SK-N-SH (cell line): ENCODE measurements at regions not wholly inside any gene's neighbourhood (a gene's known extent, or its start where the extent isn't known, plus 50 kb on each side); places are given as distances from the start of the nearest gene placed in this dataset.

Experiments
- CTCF ChIA-PET: fragments of 300-600, 350-600 bp; formaldehyde crosslinking; extraction: SDS; loops from one replicate; lab custom pipeline; 2021; lab: Yijun Ruan, JAX
- POLR2A ChIA-PET: fragments of 350-600 bp; sonication (Branson Sonifier 250); formaldehyde crosslinking; extraction: SDS; loops from one replicate; lab custom pipeline; 2020; ENCODE audit warnings: antibody characterized with exemption, inconsistent platforms; lab: Yijun Ruan, JAX
- DNase-seq: peaks from one replicate; pipeline ENCODE4 v3.0.0; 2012
- H2AFZ ChIP-seq: fragments of 200-600 bp; sonication (generic); 2 replicates; pipeline ENCODE4 v1.8.1; 2016; ENCODE audit warnings: antibody characterized with exemption, mild to moderate bottlenecking, low read depth
- H3F3A ChIP-seq: fragments of 200-600 bp; sonication (generic); replicated peaks from 2 replicates; pipeline ENCODE3; 2016; ENCODE audit warnings: antibody characterized with exemption, mild to moderate bottlenecking; ENCODE audit not compliant: insufficient read depth
- H3K27ac ChIP-seq, 2 experiments: fragments of 200-500 bp in 1 of 2; fragments of 200-600 bp in 1 of 2; sonication (Bioruptor generic) in 1 of 2; sonication (generic), shearing (Covaris generic) in 1 of 2; 2 replicates each; pipeline versions ENCODE4 v1.5.1 to v1.6.1; 2014 to 2016; ENCODE audit warnings: low read depth in 2 of 2, inconsistent platforms in 1 of 2, low read length in 1 of 2, mild to moderate bottlenecking in 1 of 2, mixed read lengths in 1 of 2
- H3K27me3 ChIP-seq: fragments of 200-600 bp; sonication (generic), shearing (Covaris generic); 2 replicates; pipeline ENCODE4 v1.6.1; 2016; ENCODE audit warnings: mixed run types; ENCODE audit not compliant: insufficient read depth
- H3K36me3 ChIP-seq, 2 experiments: fragments of 200-500 bp in 1 of 2; fragments of 200-600 bp in 1 of 2; sonication (Bioruptor generic) in 1 of 2; sonication (generic) in 1 of 2; replicated peaks in 1 of 2; 2 replicates each; pipeline versions ENCODE3 to v1.5.1; 2014 to 2016; ENCODE audit warnings: low read length in 1 of 2, mild to moderate bottlenecking in 1 of 2; ENCODE audit not compliant: insufficient read depth in 2 of 2, control insufficient read depth in 1 of 2
- H3K4me1 ChIP-seq, 2 experiments: fragments of 200-500 bp in 1 of 2; fragments of 200-600 bp in 1 of 2; sonication (Bioruptor generic) in 1 of 2; sonication (generic), shearing (Covaris generic) in 1 of 2; 2 replicates each; pipeline versions ENCODE4 v1.5.1 to v1.6.1; 2014 to 2016; ENCODE audit warnings: low read depth in 1 of 2, low read length in 1 of 2, mixed run types in 1 of 2; ENCODE audit not compliant: insufficient read depth in 2 of 2, control insufficient read depth in 1 of 2
- H3K4me2 ChIP-seq: fragments of 200-600 bp; sonication (generic), shearing (Covaris generic); 2 replicates; pipeline ENCODE4 v1.6.1; 2017; ENCODE audit warnings: mixed run types
- H3K4me3 ChIP-seq, 2 experiments: fragments of 200-500 bp in 1 of 2; fragments of 200-600 bp in 1 of 2; sonication (Bioruptor generic) in 1 of 2; sonication (generic), shearing (Covaris generic) in 1 of 2; 2 replicates each; pipeline versions ENCODE4 v1.5.1 to v1.8.1; 2014 to 2016; ENCODE audit warnings: low read depth in 2 of 2, inconsistent platforms in 1 of 2, low read length in 1 of 2, mild to moderate bottlenecking in 1 of 2, mixed read lengths in 1 of 2, moderate library complexity in 1 of 2
- H3K79me2 ChIP-seq: fragments of 200-600 bp; sonication (generic); 2 replicates; pipeline ENCODE4 v1.8.1; 2017; ENCODE audit warnings: mild to moderate bottlenecking; ENCODE audit not compliant: insufficient read depth
- H3K9ac ChIP-seq: fragments of 200-600 bp; sonication (generic); 2 replicates; pipeline ENCODE4 v1.6.1; 2017; ENCODE audit warnings: mixed run types
- H3K9me2 ChIP-seq: fragments of 200-600 bp; sonication (generic); 2 replicates; pipeline ENCODE4 v1.6.1; 2017; ENCODE audit warnings: mixed run types
- H3K9me3 ChIP-seq: fragments of 200-600 bp; sonication (generic); 2 replicates; pipeline ENCODE4 v1.6.1; 2017; ENCODE audit warnings: mixed run types, mild to moderate bottlenecking, moderate library complexity
- H4K20me1 ChIP-seq: fragments of 200-600 bp; sonication (generic); 2 replicates; pipeline ENCODE4 v1.6.1; 2017; ENCODE audit warnings: mild to moderate bottlenecking, mixed run types; ENCODE audit not compliant: insufficient read depth
- EZH2phosphoT487 ChIP-seq: fragments of 200-600 bp; sonication (generic); IDR thresholded peaks from 2 replicates; pipeline ENCODE4 v1.6.1; 2017; ENCODE audit warnings: low read depth, mixed run types, mild to moderate bottlenecking, antibody characterized with exemption, moderate library complexity, borderline replicate concordance
- FOSL2 ChIP-seq: IDR thresholded peaks from 2 replicates; pipeline ENCODE4 v1.4.0; 2012; ENCODE audit warnings: low read depth, mild to moderate bottlenecking, moderate library complexity, borderline replicate concordance
- FOXJ3 ChIP-seq: sonication (generic); formaldehyde crosslinking; IDR thresholded peaks from 2 replicates; pipeline ENCODE4 v1.5.1; 2020; ENCODE audit warnings: mild to moderate bottlenecking, missing genetic modification reagents
- JUND ChIP-seq: IDR thresholded peaks from 2 replicates; pipeline ENCODE4 v1.4.0; 2012
- MEF2A ChIP-seq: IDR thresholded peaks from 2 replicates; pipeline ENCODE4 v1.4.0; 2012; ENCODE audit warnings: low read depth, borderline replicate concordance
- MXI1 ChIP-seq: IDR thresholded peaks from 2 replicates; pipeline ENCODE4 v1.6.1; 2012; ENCODE audit warnings: mild to moderate bottlenecking, low read depth, low read length, improper control_type of control experiment
- REST ChIP-seq: IDR thresholded peaks from 2 replicates; pipeline ENCODE4 v1.6.1; 2012; ENCODE audit warnings: mild to moderate bottlenecking, low read depth, low read length, moderate library complexity
- SIN3A ChIP-seq: IDR thresholded peaks from 2 replicates; pipeline ENCODE4 v1.6.1; 2012; ENCODE audit warnings: low read depth, mild to moderate bottlenecking, low read length, moderate library complexity, borderline replicate concordance
- TCF12 ChIP-seq: IDR thresholded peaks from 2 replicates; pipeline ENCODE4 v1.4.0; 2012
- YY1 ChIP-seq: IDR thresholded peaks from 2 replicates; pipeline ENCODE4 v1.4.0; 2012; ENCODE audit warnings: low read depth, mild to moderate bottlenecking
- WGBS: methylation state at CpG from one replicate; pipeline ENCODE4 v1.1.6; 2017; ENCODE audit warnings: low lambda C conversion rate; 5-methylcytosine and 5-hydroxymethylcytosine counted together
- TF ChIP-seq, protein P1 (sequence below): fragments of 200-600 bp; sonication (generic); IDR thresholded peaks from 2 replicates; pipeline ENCODE4 v1.6.1; 2017; ENCODE audit warnings: antibody characterized with exemption, mild to moderate bottlenecking, moderate library complexity
- TF ChIP-seq, protein P2 (sequence below): IDR thresholded peaks from 2 replicates; pipeline ENCODE4 v1.4.0; 2012; ENCODE audit warnings: low read depth, borderline replicate concordance

DNA sequence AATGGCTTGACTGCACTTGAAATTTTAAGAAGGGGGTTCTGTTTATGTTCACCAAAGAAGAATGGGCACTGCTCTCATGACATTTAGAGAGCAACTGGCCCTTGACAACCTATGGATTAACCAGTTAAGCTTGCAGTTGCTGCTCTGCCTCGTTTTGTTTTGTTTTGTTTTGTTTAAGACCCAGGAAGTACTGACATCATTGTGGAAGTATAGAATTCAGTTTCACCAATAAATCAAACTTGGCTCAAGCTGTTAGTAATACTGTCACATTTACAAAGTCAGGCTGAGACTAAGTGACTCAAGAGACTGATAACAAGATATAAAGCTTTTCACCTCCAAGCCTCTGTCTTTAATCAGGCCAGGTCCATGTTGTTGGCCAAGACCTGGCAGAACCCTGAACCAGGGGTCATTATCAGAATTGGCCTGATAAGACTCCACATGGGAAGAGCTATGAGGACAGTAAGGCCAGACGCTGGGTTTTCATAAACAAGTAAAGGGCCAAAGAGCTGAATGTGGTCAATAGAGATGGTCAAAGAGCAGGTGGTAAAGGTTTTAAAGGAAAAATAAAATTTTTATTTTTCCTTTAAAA lies 99.4 kb upstream of the VGLL2 start (continued):
- TF ChIP-seq, protein P1, sequence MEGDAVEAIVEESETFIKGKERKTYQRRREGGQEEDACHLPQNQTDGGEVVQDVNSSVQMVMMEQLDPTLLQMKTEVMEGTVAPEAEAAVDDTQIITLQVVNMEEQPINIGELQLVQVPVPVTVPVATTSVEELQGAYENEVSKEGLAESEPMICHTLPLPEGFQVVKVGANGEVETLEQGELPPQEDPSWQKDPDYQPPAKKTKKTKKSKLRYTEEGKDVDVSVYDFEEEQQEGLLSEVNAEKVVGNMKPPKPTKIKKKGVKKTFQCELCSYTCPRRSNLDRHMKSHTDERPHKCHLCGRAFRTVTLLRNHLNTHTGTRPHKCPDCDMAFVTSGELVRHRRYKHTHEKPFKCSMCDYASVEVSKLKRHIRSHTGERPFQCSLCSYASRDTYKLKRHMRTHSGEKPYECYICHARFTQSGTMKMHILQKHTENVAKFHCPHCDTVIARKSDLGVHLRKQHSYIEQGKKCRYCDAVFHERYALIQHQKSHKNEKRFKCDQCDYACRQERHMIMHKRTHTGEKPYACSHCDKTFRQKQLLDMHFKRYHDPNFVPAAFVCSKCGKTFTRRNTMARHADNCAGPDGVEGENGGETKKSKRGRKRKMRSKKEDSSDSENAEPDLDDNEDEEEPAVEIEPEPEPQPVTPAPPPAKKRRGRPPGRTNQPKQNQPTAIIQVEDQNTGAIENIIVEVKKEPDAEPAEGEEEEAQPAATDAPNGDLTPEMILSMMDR = no peak
- no peak for TF ChIP-seq SIN3A
- TF ChIP-seq EZH2phosphoT487 = no peak
- TF ChIP-seq MXI1 = no peak
- TF ChIP-seq JUND = no peak

DNA sequence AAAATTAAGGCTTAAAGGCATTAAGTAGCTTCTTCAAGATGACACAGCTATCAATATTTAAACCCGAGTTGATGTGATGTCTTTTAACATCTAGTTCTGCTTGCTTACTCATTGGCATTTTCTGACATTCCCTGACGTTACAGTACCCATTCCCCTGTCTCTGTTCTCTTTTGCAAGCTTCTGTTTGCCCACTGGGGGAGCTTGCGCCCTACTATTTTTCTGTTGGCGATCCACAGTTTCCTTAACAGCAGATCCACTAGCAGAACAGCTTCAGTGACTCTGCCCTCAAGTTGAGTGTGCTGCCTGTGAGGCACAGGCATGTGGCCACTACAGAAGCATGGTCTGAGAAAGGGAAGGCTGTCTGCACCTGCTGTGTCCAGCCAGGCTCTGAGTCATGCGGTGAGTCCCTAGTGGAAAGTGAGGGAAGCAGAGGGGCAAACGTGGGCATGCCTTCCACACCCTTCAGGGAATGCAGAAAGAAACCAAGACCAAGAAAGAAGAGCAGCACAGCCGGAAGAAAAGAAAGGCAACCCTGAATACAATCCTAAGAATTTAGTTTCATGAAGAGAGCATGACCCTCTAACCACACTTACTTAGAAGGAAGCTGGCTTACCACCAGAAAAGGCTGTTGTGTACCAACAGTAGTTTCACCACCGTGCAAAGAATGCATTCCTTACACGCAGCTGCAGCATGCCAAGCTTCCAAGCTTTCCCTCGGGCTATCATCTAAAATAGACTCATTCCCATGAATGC lies 97.7 kb upstream of the VGLL2 start:
- Histone ChIP-seq H3K4me3 (no peak overlapping the region), H3K9me3 (no peaks in the 10 kb centered on the region), H4K20me1 (no peaks in the 10 kb centered on the region), H3F3A (no peaks in the 10 kb centered on the region), H3K4me1 (no peaks in the 10 kb centered on the region), H3K79me2 (no peaks in the 10 kb centered on the region), H3K27me3 (no peaks in the 10 kb centered on the region), H3K9me2 (no peaks in the 10 kb centered on the region), H2AFZ (no peak overlapping the region), H3K4me2 (no peak overlapping the region), H3K27ac (no peak overlapping the region), H3K36me3 (no peaks in the 10 kb centered on the region), H3K9ac (no peak overlapping the region)
- CTCF ChIA-PET = no interaction called here
- no peak for TF ChIP-seq FOSL2
- no peak for TF ChIP-seq MEF2A
- DNase-seq = no peak
- 6% methylated on average over 10 of the region's 10 CpGs for WGBS
- POLR2A ChIA-PET = no interaction called here

DNA sequence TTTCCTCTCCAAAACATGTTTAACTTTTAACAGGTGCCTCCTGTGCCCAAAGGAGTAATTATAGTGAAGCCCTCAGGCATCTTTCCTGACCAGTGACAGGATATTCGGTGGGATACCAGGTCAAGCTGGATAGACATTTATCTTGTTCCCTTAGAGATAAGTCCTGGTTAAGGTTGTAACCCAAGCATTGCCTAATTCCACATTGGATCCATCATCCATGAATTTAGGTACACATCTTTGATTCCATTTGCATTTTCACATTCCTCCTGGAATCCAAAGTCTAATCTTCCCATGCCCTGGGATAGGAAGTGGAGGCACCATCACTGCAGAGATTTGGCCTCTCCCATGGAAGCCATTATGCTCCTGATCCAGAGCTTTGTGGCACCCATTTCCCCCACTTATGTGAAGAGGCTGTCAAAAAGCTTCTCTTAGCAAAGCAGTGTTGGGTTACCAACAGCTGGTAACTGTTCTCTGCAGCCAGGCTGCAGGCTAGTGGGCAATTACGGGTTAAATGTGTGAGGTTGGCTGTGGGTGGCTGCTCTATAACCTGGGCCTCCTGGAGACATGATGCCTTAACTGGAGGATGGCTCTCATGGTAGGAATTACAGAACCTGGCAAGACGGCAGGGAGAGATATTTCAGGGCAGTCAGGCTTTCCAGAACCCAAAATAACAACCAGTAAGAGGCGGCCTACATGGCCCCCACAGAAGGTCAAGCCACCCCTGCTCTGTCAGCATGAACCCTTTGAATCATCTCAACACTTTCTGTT lies 96.9 kb upstream of the VGLL2 start:
- DNase-seq = no peak
- Histone ChIP-seq H4K20me1 (no peaks in the 10 kb centered on the region), H3K4me1 (no peaks in the 10 kb centered on the region), H3K4me2 (no peak overlapping the region), H3F3A (no peaks in the 10 kb centered on the region), H3K4me3 (no peak overlapping the region), H3K9me2 (no peaks in the 10 kb centered on the region), H3K9ac (no peak overlapping the region), H3K27ac (no peak overlapping the region), H3K27me3 (no peaks in the 10 kb centered on the region), H3K9me3 (no peaks in the 10 kb centered on the region), H3K79me2 (no peaks in the 10 kb centered on the region), H2AFZ (no peak overlapping the region), H3K36me3 (no peaks in the 10 kb centered on the region)
- TF ChIP-seq, protein P2, sequence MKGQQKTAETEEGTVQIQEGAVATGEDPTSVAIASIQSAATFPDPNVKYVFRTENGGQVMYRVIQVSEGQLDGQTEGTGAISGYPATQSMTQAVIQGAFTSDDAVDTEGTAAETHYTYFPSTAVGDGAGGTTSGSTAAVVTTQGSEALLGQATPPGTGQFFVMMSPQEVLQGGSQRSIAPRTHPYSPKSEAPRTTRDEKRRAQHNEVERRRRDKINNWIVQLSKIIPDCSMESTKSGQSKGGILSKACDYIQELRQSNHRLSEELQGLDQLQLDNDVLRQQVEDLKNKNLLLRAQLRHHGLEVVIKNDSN = no peak
- TF ChIP-seq REST = no peak
- no peak for TF ChIP-seq FOXJ3 (CRISPR knock-in tag)
- TF ChIP-seq YY1 = no peak
- no peak for TF ChIP-seq TCF12
- TF ChIP-seq, protein P1 = no peak
- ChIA-PET CTCF (no interaction called here), POLR2A (no interaction called here)
- WGBS = 0% methylated on average over 4 of the region's 4 CpGs
